Stimulated activated CD4-positive, alpha-beta T cell treated with anti-CD3 and anti-CD28 coated beads, TNF-alpha, amount 100 ng/mL, for 48 hours (primary cell): ENCODE measurements at regions not wholly inside any gene's neighbourhood (a gene's known extent, or its start where the extent isn't known, plus 50 kb on each side); places are given as distances from the start of the nearest gene placed in this dataset.

Experiments
- DNase-seq, 3 donors: peaks; one replicate each; pipeline ENCODE4 v3.0.0-alpha.2; 2020; ENCODE audit warnings: low read depth in 3 of 3

DNA sequence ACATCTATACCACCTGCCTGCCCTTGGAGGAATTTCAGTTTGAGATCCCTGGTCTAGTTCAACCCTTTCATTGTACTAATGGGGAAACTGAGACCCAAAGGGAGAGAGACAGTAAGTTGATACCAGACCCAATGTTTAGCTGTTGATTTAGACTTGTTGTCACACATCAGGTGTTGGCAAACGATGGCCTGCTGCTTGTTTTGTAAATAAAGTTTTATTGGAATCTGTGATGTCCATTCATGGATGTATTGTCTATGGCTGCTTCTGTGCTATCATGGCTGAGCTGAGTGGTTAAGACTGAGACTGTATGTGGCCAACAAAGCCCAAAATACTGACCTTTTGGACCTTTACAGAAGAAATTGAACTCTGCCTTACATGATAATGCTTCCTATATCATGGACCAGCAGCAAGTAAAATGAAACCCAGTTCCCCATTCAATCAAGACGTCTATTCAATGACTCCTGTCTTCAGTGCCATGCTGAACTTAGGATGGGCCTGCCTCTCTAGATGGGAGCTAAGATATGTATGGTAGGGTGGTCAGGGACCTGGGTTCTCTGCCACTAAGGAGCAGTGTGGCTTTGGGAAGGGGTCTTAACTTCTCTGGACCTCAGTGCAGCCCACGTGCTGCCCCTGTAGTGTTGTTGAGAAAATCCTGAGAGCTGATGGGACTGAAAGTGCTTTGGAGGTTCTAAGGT is 111.0 kb downstream of the IRX5 start:
- DNase-seq = no peak

DNA sequence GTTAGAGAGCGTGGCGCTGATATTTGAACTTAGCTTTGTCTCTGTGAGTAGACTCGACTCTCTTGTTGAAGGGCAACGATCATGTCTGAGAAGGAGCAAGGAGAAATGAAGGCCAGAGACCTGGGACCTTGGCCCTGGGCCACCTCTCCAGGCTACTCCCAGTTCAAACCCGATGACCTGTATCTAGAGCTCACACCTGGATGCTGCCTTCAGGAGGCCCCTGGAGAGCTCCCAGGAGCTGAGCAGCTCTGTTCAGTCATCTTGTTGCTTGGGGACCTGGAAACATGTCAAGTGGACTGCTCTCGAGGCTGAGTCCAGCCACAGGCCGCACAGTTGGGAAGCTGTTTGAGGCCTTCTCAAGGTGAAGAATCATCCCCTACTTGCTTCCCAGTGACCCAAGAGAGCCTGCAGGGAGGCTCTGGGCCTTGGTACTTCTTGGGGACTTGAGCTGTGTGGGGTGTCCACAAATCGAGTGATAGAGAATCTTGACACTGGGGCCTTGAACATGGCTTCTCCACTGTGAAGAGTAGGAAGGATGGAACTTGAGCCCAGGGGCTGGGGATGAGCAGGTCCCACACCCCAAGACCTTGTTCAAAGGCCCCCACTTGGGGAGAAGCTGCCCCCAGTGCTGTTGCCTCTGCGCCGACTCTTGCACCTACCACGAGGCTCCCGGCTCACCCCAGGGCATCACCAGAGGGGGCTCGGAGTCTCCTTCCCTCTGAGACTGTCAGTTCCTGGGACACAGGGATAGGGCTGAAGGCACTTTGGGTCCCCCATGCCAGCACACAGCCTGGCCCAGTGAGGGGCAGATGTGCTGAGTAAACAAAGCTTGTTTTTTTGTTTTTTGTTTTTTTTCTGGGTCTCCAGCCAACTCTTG is 112.1 kb downstream of the IRX5 start:
- DNase-seq = no peak

DNA sequence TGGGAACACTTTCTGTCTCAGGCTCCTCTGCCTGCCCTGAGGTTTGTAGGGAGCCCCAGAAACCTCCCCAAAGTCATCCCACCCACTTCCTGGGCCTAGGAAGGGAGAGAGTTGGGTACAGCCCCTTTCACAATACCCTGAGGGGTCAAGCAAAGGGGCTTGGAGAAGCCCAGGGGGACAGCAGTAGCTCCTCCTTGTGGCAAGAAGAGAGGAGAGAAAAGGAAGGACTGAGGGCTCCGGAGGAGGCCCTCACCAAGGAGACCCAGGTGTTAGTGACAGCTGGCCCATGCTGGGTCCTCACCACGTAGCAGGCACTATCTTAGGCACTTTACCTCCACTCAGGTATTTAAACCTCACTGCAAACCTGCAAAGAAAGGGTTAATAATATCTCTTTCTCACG is 112.8 kb downstream of the IRX5 start:
- no peak for DNase-seq

DNA sequence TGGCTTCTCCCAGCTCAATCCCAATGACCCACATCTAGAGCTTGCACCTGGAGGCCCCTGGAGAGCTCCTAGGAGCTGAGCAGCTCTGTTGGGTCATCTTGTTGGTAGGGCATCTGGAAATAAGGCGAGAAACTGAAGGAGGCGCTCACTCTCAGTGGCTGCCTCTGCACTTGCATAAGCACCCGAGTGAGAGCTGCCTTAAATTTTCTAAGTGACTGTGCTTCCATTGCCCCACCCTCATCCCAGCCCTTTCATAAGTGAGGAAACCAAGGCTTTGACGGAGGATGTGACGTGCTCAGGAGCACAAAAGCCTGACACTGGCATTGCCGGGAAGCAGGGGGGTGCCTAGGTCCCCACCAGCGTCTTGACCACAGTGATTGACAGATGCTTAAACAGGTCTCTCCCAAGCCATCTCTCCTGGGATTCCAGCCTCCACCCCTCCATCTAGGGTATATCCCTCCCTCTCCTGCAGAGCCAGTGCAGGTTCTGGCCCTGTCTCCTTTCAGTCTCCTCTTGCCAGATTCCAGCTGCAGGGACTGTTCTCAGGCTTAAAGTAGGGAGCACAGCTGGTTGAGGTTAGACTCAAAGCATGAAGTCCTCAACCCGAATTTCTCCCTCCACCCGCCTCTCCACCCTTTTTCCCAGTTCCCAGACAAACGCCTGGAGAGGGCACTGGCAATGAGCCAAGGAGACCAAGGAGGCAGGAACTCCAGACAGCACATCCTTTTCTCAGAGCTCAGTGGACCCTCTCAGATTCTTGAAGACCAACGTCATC is 113.7 kb downstream of the IRX5 start:
- DNase-seq = no peak

DNA sequence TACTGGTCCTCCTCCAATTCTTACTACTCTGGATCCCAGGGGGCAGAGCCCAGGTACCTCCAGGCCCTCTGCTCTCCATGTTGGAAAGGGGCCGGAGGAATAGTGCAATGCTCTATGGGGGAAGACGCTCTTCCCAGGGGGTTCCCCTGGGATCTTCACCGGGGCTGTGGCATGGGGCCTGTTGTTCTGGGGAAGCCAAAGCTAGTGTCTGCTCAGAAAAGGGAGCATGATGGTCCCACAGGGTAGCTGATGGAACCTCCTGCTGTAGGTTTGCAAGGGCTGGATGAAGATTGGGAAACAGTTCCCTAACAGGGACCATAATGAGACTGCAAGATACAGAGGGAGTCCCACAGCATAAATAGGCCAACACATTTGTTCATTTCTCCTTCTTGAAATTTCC is 114.7 kb downstream of the IRX5 start:
- DNase-seq = no peak

DNA sequence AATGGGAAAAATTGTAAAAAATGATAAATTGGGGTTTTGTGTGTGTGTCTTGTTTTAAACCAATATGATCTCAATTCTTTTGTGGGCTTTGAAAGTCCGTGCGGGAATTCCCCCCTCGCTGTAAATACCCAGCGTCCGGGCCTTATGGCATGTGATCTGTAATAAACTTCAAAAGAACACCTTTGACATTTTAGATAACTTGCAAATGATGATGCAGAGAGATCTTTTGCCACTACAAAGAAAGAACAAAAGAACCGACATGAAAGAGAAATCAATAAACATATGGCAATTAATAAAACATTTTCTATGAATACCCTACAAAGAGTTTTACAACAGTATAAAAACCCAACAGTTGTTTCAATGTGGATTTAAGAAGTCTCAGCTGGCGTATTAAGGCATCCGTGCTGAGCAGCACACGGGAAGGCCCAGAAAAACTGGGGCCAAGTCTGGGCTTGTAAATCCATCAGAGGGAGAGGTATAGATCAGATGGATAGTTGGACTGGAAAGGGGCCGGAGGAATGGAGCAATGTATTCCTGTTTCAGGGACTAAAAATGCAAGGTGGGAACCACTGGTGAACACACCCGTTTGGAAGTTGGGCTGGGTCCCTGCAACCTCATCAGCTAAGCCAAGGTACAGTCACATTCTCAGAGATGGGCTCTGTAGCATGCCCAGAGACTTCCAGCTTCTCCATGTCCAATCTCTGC is 115.2 kb downstream of the IRX5 start:
- DNase-seq = no peak

DNA sequence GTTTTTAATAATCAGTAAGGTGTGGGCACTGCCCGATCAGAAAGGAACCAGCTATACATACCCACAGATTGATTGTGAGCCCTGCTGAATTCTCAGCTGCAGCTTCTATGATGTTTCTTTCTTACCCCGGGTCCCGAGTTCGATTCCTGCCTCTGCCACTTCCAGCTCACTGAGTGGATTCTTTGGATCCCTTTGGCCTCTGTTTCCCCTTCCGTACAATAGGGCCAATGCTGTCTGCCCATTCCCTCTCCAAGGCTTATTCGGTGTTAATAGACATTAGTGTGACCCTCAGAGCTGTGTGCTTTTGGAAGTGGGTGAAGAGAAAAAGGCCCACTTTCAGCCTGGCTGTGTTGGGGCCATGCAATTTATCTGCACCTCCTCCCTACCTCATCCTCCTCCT is 115.8 kb downstream of the IRX5 start:
- no peak for DNase-seq

DNA sequence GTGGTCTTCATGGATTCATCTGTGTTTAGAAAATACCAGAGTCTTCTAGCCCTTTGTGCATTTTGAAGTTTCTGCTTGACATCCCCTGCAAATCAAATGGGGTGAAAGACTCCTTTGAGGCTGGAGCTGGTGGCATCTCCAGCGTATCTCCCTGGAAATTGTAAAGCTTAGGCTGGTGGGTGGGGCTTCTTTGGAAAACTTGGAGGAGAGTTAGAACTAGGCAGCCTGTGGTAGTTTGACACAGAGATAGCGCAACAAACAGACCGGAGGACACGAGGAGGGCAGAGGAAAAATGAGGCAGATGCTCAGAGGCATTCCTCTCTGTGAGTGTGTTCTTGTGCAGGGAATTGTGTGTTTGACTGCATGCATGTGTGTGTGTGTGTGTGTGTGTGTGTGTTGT is 116.3 kb downstream of the IRX5 start:
- DNase-seq = no peak

DNA sequence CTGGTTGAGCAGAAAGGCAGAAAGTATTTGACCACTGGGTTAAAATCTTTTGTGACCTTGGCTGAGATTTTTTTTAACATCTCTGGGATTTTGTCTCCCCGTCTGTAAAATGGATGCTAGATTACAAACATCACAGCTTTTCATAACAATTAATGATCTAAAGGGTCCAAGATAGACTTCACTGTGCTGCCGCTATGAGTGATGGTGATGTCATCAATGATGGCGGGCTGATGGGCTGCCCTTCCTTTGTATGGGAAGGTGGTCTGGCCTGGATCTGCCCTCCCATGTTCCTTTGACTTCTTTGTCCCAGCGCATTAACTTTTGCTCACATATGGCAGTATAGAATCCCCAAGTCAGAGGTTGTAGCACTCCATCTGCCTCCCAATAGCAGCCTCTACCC is 116.7 kb downstream of the IRX5 start:
- DNase-seq = no peak

DNA sequence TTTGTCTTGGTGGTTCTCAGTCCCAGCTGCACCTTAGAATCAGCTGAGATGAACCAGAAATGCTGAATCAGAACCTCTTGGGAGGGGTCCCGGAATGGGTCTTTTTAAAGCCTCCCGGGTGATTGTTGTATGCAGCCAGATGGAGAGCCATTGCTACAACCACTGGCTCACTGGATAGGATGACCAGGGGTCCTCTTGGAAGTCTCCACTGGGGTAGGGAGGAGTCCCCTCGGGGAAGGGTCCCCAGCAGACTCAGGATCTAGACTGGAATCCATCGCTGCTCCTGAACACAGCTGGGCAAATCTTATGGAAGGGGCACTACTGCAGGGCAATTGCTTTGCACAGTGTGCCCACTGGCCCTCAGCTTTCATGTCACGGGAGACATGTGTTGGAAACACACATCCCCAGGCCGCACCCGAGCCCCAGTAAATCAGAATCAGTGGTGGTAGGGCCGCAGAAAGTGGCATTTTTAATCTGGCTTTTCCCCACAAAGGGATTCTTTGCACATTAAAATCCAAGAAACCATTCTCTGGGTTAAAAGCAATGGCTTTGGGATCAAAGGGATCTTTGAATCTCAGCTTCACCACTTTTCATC is 117.3 kb downstream of the IRX5 start:
- no peak for DNase-seq

DNA sequence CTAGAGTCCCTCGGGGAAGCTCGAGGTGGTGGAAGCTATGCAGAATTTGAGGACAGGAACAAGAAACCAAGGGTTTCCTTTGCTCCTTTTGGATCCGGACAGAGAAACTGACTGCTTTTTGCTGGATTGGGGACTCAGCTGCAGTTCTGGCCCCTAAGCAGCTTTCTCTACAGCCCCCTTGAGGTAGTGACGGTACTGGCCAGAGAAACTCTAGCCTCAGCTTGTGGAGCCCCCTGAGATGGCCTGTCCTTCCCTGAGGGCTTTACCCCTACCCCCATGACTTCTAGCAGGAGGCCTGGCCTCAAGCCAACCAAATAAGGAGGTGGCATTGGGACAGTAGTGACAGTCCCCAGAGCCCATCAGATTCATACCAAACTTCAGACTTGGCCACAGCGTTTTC is 118.1 kb downstream of the IRX5 start:
- no peak for DNase-seq

DNA sequence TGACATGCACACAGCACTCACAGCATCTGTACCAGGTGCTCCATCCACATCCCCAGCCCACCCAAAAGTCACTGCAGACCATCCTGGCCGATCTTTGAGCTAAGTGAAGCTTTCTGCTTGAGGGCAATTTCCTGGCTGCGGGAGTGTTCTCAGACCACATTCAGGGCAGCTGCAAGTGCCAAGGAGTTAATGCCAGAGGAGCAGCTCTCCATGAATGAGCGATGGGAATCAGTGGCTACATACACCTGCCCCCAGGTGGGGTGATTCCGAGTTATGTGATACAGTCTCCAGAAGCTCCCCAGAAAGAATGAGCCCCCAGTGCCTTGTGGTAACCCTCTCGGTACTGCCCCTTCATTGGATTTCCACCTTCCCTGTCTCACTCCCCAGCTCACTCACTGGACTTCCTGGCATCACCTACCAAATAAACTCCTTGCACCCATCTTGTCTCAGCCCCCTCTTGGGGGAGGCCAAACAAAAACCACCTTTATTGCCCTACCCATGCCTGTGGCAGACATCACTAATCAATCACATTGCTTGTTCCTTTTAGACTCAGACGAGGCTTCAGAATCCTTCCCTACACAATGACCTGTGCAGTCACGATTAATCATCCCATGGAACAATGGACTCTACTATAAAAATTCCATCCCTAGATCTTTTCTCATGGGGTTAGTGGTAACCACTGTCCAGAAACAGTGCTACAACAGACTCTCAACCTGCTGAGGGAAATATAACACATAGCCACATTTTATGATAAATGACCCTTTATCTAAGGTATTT is 121.1 kb downstream of the IRX5 start:
- no peak for DNase-seq

DNA sequence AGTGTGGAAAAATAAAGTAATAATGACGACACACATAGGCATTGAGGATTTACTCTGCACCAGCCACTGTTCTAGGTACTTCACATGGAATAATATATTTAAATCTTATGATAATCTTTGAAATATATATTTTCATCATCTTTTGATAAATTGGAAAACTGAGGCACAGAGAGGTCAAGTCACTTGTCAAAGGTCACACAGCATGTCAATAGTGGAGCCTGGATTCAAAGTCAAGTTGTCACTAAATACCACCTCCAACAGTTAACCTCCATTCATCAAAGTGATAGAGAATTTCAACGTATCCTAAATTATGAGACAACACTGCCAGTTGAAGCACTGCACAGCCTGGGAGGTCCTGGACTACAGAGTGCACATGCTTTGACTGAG is 121.7 kb downstream of the IRX5 start:
- no peak for DNase-seq

DNA sequence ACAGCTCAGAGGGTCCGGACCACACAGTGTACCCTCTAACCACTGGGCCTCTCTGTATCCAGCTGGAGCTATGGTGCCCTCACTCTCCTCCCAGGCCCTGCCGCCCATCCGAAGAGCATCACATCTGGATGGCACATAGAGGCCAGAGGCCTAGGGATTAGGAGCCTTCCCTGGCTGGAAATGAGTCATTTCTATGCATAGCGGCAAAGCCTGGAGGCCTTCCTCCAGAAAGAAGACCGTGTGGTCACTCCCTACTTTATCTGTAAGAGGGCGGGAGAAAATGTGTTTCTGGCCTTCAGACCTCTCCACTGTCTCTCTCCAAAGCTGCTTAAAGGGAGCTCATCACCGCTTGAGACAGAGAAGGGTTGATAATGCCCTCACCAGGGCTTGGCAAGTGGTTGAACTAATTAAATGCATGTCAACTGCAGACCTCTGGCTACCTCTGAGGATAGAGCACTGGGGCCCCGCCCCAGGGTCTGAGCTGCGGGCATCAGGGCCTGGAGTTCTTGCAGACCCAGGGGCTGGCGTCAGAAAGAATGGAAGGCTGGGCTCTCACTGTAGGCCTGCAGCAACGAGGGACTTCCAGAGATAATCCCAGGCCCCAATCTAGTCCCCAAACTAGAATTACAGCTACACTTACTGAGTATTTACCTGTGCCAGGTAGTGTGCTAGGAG is 122.2 kb downstream of the IRX5 start:
- no peak for DNase-seq

DNA sequence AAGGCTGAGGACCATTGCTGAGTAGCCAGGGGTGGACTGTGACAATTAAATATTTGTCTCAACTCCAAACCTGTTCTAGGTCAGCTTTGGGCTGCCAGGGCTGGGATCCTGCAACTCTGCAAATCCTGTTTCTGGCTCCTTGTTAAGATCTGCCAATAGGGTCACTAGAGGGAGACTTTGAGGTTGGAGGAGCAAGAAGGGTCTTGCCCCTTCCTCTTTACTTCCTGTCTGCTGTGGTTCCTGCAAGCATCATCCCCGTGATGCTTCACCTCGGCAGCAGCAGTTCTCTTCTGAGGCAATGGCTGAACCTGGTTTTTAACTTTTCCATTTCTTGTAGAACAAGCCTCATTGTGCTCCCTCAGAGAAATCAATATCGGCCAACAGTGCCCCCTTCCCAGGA is 124.6 kb downstream of the IRX5 start:
- DNase-seq = no peak

DNA sequence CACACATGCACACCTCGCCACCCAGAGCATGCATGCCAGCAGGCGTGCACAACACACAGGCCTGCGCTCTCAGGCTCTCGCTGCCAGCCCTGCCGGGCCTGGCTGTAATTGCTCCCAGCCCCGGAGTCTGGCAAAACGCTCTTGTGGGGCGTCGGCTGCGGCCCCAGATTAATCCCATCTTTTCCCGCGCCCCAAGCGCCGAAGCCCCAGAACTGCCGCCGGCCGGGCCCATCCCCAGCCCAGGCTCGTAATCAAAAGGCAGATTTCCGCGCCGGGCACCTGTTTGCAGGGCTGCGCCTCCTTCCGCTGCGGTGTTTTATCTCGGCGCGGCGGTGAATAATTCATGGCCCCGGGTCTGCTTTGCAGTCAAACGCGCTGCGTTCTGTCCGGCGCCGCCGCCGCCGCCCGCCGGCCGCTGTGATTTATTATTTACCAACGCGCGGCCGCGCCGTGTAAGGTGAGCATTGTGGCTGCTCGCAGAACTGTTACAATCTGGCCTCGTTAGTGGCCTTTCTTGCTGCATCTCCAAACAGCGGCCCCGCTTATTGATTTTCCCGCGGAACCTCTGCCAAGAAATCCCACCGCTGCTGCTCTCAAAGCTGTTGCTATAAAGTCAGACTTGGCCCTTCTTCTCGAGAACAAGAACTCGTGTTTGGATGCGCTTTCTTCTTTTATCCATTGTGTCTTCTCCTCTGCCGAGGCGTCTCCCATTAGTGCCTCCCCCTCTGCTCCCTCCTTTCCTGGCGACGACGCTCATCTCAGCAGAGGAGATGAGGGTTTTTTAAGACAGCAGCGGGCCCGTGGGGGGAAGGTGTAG is 126.1 kb downstream of the IRX5 start:
- peak in 1 of 3 donors; percentile 2 for DNase-seq

DNA sequence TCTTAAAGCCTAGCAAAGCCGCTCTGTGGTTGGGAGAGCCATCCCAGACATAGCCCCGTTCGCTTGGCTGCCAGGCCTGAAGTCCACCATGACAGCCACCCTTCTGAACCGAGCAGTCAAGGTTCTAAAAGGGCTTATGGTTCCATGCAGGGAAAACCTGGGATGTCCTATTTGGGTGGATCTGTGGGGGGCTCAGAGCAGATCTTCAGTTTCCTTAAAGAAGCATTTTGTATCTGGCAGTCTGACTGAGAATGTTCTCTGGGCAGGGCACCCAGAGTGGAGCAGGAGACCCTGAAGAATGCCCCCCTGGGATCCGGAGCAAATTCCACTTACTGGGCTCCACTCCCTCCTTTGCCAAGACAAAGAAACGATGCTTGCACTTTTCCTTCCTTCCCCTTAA is 127.2 kb downstream of the IRX5 start:
- no peak for DNase-seq

DNA sequence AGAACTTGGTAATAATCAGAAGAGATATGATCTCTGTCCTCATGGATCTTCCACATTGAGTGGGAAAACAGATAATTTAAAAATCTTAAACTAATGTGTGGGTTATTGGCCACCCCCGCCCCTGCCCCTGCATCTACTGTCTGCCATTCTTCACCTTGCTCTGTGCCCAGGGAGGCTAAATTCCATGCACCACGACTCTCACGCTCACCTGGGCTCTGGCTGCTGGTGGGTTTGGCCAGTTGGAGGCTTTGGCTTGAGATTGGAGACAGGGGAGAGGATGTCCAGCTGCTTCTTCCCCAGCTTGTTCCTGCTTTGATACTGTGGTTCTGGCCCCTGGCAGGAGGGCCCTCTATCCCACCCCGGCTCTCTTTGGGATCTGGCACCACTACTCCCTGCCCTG is 127.9 kb downstream of the IRX5 start:
- no peak for DNase-seq

DNA sequence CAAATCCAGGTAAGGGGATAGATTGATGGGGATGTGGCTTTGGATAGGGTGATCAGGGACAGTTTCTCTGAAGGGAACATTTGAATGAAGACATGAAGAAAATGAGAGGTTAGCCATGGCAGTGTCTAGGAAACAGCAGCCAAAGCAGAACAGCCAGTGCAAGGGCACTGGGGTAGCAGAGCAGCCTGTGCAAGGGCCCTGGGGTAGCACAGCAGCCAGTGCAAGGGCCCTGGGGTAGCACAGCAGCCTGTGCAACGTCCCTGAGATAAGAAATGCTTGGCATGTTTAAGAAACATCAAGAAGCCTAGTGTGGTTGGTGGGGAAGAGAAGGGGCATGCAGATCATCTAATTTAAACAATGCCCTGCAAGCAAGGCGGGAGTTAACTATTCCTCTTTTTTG is 128.5 kb downstream of the IRX5 start:
- no peak for DNase-seq
